DOHH2 (cell line): ENCODE measurements at regions not wholly inside any gene's neighbourhood (a gene's known extent, or its start where the extent isn't known, plus 50 kb on each side); places are given as distances from the start of the nearest gene placed in this dataset.

Source experiments
- H3F3A ChIP-seq: fragments of 200-600 bp; sonication (generic), shearing (Covaris generic); 2 replicates; pipeline ENCODE4 v1.6.0; 2016; ENCODE audit warnings: antibody characterized with exemption, mild to moderate bottlenecking; ENCODE audit not compliant: control insufficient read depth, insufficient read depth
- H3K27ac ChIP-seq: fragments of 200-600 bp; sonication (generic); 2 replicates; pipeline ENCODE4 v1.5.1; 2014; ENCODE audit warnings: low read depth, mild to moderate bottlenecking, low read length, moderate library complexity
- H3K27me3 ChIP-seq: fragments of 200-600 bp; sonication (generic); 2 replicates; pipeline ENCODE4 v1.6.1; 2014; ENCODE audit warnings: mild to moderate bottlenecking, low read length, mixed read lengths; ENCODE audit not compliant: control insufficient read depth
- H3K36me3 ChIP-seq: fragments of 200-600 bp; sonication (generic); 2 replicates; pipeline ENCODE4 v1.6.1; 2014; ENCODE audit warnings: mild to moderate bottlenecking, low read length, moderate library complexity, mixed read lengths; ENCODE audit not compliant: control insufficient read depth
- H3K4me1 ChIP-seq: fragments of 200-600 bp; sonication (generic); 2 replicates; pipeline ENCODE4 v1.6.1; 2014; ENCODE audit warnings: mild to moderate bottlenecking, low read length, mixed read lengths; ENCODE audit not compliant: control insufficient read depth
- H3K4me2 ChIP-seq: fragments of 200-600 bp; sonication (generic); 2 replicates; pipeline ENCODE4 v1.6.0; 2014; ENCODE audit warnings: mild to moderate bottlenecking, low read length, moderate library complexity
- H3K4me3 ChIP-seq: fragments of 200-600 bp; sonication (generic); 2 replicates; pipeline ENCODE4 v1.5.1; 2014; ENCODE audit warnings: mild to moderate bottlenecking, low read length, mixed read lengths
- H3K79me2 ChIP-seq: fragments of 200-600 bp; sonication (generic); 2 replicates; pipeline ENCODE4 v1.6.1; 2014; ENCODE audit warnings: mild to moderate bottlenecking, low read length, mixed read lengths; ENCODE audit not compliant: control insufficient read depth
- H3K9me2 ChIP-seq: fragments of 200-600 bp; sonication (generic); replicated peaks from 2 replicates; pipeline ENCODE4 v1.6.1; 2014; ENCODE audit warnings: mild to moderate bottlenecking, low read length, mixed read lengths; ENCODE audit not compliant: control insufficient read depth
- H3K9me3 ChIP-seq: fragments of 200-600 bp; sonication (generic); 2 replicates; pipeline ENCODE4 v1.6.1; 2014; ENCODE audit warnings: antibody characterized with exemption, low read length, mixed read lengths; ENCODE audit not compliant: control insufficient read depth, insufficient read depth
- H4K20me1 ChIP-seq: fragments of 200-600 bp; sonication (generic); 2 replicates; pipeline ENCODE4 v1.6.0; 2014; ENCODE audit warnings: low read depth, mild to moderate bottlenecking, antibody characterized with exemption, low read length, moderate library complexity; ENCODE audit not compliant: control insufficient read depth, insufficient read depth
- EZH2phosphoT487 ChIP-seq: fragments of 200-600 bp; sonication (generic); IDR thresholded peaks from 2 replicates; pipeline ENCODE4 v1.6.1; 2017; ENCODE audit warnings: borderline replicate concordance, mild to moderate bottlenecking, antibody characterized with exemption, low read length, moderate library complexity, mixed read lengths
- TF ChIP-seq, protein P1 (sequence below): fragments of 200-600 bp; sonication (generic); IDR thresholded peaks from one replicate; pipeline ENCODE4 v1.5.1; 2014; ENCODE audit warnings: antibody characterized with exemption, mild to moderate bottlenecking, low read depth, low read length; ENCODE audit not compliant: poor library complexity, severe bottlenecking

DNA sequence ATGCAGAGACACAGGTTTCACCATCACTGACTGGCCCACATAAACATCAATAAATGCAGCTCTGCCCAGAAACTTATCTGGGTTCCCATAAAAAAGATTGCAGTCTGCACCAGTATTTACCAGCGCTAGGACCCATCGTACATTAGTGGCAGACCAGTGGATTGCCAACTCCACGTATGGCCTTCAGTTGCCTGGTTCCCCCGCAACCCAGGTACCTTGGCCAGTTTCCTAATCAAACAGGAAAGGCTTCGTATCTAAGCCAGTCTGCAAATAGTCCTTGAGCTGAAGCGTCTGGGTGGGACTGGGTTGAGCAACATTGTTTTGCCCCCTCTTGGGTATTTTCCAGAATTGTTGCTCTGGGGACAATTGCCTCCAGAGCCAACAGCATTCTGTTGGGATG is 1639.3 kb downstream of the MRPL39 start:
- no peak overlapping the region for H3K4me3 ChIP-seq
- no peaks in the 10 kb centered on the region for H3K27me3 ChIP-seq
- H3K4me2 ChIP-seq: no peak overlapping the region
- no peak for TF ChIP-seq EZH2phosphoT487
- TF ChIP-seq, protein P1, sequence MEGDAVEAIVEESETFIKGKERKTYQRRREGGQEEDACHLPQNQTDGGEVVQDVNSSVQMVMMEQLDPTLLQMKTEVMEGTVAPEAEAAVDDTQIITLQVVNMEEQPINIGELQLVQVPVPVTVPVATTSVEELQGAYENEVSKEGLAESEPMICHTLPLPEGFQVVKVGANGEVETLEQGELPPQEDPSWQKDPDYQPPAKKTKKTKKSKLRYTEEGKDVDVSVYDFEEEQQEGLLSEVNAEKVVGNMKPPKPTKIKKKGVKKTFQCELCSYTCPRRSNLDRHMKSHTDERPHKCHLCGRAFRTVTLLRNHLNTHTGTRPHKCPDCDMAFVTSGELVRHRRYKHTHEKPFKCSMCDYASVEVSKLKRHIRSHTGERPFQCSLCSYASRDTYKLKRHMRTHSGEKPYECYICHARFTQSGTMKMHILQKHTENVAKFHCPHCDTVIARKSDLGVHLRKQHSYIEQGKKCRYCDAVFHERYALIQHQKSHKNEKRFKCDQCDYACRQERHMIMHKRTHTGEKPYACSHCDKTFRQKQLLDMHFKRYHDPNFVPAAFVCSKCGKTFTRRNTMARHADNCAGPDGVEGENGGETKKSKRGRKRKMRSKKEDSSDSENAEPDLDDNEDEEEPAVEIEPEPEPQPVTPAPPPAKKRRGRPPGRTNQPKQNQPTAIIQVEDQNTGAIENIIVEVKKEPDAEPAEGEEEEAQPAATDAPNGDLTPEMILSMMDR: no peak
- H3K9me2 ChIP-seq: no peaks in the 10 kb centered on the region
- H3F3A ChIP-seq: no peaks in the 10 kb centered on the region
- H4K20me1 ChIP-seq: no peaks in the 10 kb centered on the region
- H3K79me2 ChIP-seq: no peaks in the 10 kb centered on the region
- no peaks in the 10 kb centered on the region for H3K36me3 ChIP-seq
- no peaks in the 10 kb centered on the region; the same call in 1 of the 2 replicates for H3K9me3 ChIP-seq
- H3K27ac ChIP-seq: no peak overlapping the region
- H3K4me1 ChIP-seq: no peaks in the 10 kb centered on the region

DNA sequence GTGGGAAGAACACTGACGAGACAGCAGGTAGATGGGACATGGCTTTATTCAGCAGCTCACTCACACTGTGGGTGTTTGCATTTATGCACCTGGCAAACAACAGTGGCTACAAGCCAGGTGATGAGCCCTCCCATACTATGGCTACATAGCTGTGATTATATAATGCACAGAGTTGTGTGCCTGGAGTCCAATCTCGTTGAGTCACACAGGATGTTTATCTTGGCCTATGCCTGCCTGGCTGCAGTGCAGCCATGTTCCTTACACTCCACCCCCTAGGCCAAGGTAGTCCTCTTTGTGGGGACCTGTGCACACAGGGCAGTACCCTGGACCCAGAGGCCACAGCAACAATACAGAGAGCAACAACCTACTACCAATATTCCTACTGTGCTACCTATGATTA is 1643.8 kb downstream of the MRPL39 start:
- Histone ChIP-seq H3K9me3 (no peaks in the 10 kb centered on the region; the same call in 1 of the 2 replicates), H3K9me2 (no peaks in the 10 kb centered on the region), H3K4me2 (no peak overlapping the region), H3K79me2 (no peaks in the 10 kb centered on the region), H4K20me1 (no peaks in the 10 kb centered on the region), H3K4me1 (no peaks in the 10 kb centered on the region), H3K27ac (no peak overlapping the region), H3F3A (no peaks in the 10 kb centered on the region), H3K4me3 (no peak overlapping the region), H3K36me3 (no peaks in the 10 kb centered on the region), H3K27me3 (no peaks in the 10 kb centered on the region)
- TF ChIP-seq EZH2phosphoT487: no peak
- TF ChIP-seq, protein P1: no peak

DNA sequence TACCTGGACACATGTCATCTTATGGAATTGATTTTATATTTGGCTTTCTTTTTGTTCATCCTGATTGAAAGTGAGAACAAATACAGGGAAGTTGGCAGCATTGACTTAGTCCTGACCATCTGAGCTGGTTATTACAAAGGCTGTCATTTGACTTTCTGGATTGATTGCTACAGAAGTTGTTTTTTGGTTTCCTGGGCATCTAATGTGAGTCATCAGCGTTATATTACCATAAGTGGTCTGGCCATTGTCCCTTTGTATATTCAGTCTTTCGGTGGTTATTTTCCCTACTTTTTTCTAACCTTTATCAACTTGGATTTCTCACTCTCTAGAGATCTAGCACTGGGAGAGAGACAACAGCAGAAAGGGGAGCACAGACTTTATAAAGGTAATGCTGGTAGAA is 1646.5 kb downstream of the MRPL39 start:
- no peaks in the 10 kb centered on the region for H3K4me1 ChIP-seq
- H3K4me2 ChIP-seq: no peak overlapping the region
- TF ChIP-seq EZH2phosphoT487: no peak
- TF ChIP-seq, protein P1: no peak
- H3K36me3 ChIP-seq: no peaks in the 10 kb centered on the region
- no peaks in the 10 kb centered on the region for H3F3A ChIP-seq
- no peaks in the 10 kb centered on the region; the same call in 1 of the 2 replicates for H3K9me3 ChIP-seq
- no peaks in the 10 kb centered on the region for H4K20me1 ChIP-seq
- no peak overlapping the region for H3K27ac ChIP-seq
- H3K9me2 ChIP-seq: no peaks in the 10 kb centered on the region
- H3K79me2 ChIP-seq: no peaks in the 10 kb centered on the region
- no peaks in the 10 kb centered on the region for H3K27me3 ChIP-seq
- H3K4me3 ChIP-seq: no peak overlapping the region
